Mammary epithelial cell (primary cell): ENCODE measurements at regions not wholly inside any gene's neighbourhood (a gene's known extent, or its start where the extent isn't known, plus 50 kb on each side); places are given as distances from the start of the nearest gene placed in this dataset.

Experiments
- CTCF ChIP-seq, 2 donors: IDR thresholded peaks in 1 of 2; conservative IDR thresholded peaks in 1 of 2; 2 replicates each; pipeline ENCODE4 v1.5.1; 2011 to 2012; ENCODE audit warnings: inconsistent platforms in 2 of 2, low read length in 2 of 2, mild to moderate bottlenecking in 2 of 2, control low read depth in 1 of 2, low read depth in 1 of 2; ENCODE audit not compliant: insufficient read depth in 1 of 2; ENCODE audit errors: extremely low read depth in 1 of 2
- EZH2 ChIP-seq: IDR thresholded peaks from 2 replicates; pipeline ENCODE4 v1.6.1; 2012; ENCODE audit warnings: low read length, inconsistent platforms, borderline replicate concordance

DNA sequence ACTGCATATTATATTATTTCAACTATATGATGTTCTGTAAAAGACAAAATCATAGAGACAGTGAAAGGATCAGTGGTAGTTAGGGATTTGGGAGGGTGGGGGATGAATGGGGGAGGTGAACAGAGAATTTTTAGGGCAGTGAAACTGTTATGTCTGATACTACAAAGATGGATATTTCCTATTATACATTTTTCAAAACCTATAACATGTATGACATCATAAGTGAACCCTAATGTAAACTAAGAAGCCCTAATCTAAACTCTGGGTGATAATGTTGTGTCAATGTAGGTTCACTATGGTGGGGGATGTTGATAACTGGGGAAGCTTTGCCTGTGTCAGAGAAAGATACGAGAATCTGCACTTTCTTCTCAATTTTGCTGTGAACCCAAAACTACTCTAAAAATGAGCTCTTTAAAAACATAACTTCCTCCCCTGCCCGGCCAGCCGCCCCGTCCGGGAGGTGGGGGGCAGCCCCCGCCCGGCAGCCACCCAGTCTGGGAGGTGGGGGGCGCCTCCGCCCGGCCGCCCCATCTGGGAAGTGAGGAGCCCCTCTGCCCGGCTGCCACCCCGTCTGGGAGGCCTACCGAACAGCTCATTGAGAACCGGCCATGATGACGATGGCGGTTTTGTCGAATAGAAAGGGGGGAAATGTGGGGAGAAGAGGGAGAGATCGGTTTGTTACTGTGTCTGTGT is 234.4 kb downstream of the RPIA start:
- TF ChIP-seq CTCF (conservative IDR thresholded peaks at IDR 0.05 in 1 of 2, IDR thresholded peaks at IDR 0.05 in 1 of 2; ENCODE audit: extremely low read depth in 1 of 2, insufficient read depth in 1 of 2, low read depth in 1 of 2, low read length in 2 of 2) (no peak), EZH2 (no peak)
